ENCODE measurements at regions not wholly inside any gene's neighbourhood (a gene's known extent, or its start where the extent isn't known, plus 50 kb on each side); places are given as distances from the start of the nearest gene placed in this dataset.
"Not testable (repeated sequence)": the region's sequence is repeated elsewhere in the genome, so short reads cannot be mapped to it uniquely, and the experiment has no call there.

GRCh38 chr10:9057293-9057692 is 1002.8 kb downstream of the GATA3 start:
- not testable (repeated sequence) for TF ChIP-seq CTCF (conservative IDR thresholded peaks at IDR 0.05); EZH2 (IDR thresholded peaks at IDR 0.05; ENCODE audit: low read depth)
